ENCODE measurements at regions not wholly inside any gene's neighbourhood (a gene's known extent, or its start where the extent isn't known, plus 50 kb on each side); places are given as distances from the start of the nearest gene placed in this dataset.

DNA sequence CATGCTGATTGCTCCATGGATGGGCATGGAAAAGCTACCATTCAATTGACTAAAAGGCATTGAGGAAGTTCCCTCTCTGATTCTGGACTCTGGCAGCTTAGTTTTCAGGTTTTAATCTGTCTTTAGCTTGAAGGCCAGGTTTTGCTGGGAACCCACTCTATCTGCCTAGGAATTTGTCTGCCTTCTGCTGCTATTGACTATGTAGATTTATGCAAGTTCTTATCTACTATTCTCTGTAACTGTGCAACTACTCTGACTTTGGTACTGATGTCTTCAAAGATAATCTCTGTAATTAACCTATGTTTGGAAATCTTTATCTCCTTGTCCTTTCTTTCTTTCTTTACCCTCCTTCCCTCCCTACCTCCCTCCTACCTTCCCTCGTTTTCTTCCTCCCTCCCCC is 178.8 kb downstream of the DSEL start:
- TF ChIP-seq, protein P1, sequence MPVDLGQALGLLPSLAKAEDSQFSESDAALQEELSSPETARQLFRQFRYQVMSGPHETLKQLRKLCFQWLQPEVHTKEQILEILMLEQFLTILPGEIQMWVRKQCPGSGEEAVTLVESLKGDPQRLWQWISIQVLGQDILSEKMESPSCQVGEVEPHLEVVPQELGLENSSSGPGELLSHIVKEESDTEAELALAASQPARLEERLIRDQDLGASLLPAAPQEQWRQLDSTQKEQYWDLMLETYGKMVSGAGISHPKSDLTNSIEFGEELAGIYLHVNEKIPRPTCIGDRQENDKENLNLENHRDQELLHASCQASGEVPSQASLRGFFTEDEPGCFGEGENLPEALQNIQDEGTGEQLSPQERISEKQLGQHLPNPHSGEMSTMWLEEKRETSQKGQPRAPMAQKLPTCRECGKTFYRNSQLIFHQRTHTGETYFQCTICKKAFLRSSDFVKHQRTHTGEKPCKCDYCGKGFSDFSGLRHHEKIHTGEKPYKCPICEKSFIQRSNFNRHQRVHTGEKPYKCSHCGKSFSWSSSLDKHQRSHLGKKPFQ (tag by site-specific recombination; IDR thresholded peaks at IDR 0.05): no peak
- TF ChIP-seq ZNF704 (tag by site-specific recombination; IDR thresholded peaks at IDR 0.05) (no peak), ZNF426 (tag by site-specific recombination; IDR thresholded peaks at IDR 0.05) (no peak), SETDB1 (IDR thresholded peaks at IDR 0.05; ENCODE audit: insufficient read length, low read length) (no peak)
